ENCODE measurements at regions not wholly inside any gene's neighbourhood (a gene's known extent, or its start where the extent isn't known, plus 50 kb on each side); places are given as distances from the start of the nearest gene placed in this dataset.

- TF ChIP-seq ZNF142 (CRISPR knock-in tag; IDR thresholded peaks at IDR 0.05) (peak; percentile 63; the same call in 1 of the 2 replicates), LRRFIP1 (CRISPR knock-in tag; conservative IDR thresholded peaks at IDR 0.05) (peak; percentile 65; the same call in 1 of the 2 replicates), ZNF629 (CRISPR knock-in tag; conservative IDR thresholded peaks at IDR 0.05) (peak; percentile 76), MAFF (IDR thresholded peaks at IDR 0.05; ENCODE audit: low read depth, low read length) (no peak), PRMT3 (CRISPR knock-in tag; IDR thresholded peaks at IDR 0.05; ENCODE audit: borderline replicate concordance, low read depth) (peak; percentile 96), ZNF510 (CRISPR knock-in tag; IDR thresholded peaks at IDR 0.05; ENCODE audit: low read depth) (no peak), KDM2A (CRISPR knock-in tag; IDR thresholded peaks at IDR 0.05; ENCODE audit: borderline replicate concordance, low read depth) (peak; percentile 83), SPEN (CRISPR knock-in tag; IDR thresholded peaks at IDR 0.05; ENCODE audit: low read depth) (no peak; the same call in 1 of the 2 replicates), MBNL3 (CRISPR knock-in tag; conservative IDR thresholded peaks at IDR 0.05) (no peak), SSRP1 (CRISPR knock-in tag; IDR thresholded peaks at IDR 0.05) (peak; percentile 91), BRD4 (CRISPR knock-in tag; IDR thresholded peaks at IDR 0.05) (peak; percentile 97), ZNF713 (CRISPR knock-in tag; IDR thresholded peaks at IDR 0.05) (no peak), ZNF264 (CRISPR knock-in tag; IDR thresholded peaks at IDR 0.05) (peak; percentile 99), MTA3 (CRISPR knock-in tag; IDR thresholded peaks at IDR 0.05) (no peak), ZNF441 (CRISPR knock-in tag; IDR thresholded peaks at IDR 0.05; ENCODE audit: borderline replicate concordance) (peak; percentile 68; the same call in 1 of the 2 replicates), SP140L (CRISPR knock-in tag; IDR thresholded peaks at IDR 0.05; ENCODE audit: borderline replicate concordance) (peak; percentile 93; the same call in 1 of the 2 replicates)
Observed at GRCh38 chr14:37864861-37865718, 269.7 kb downstream of the TTC6 start (continued).
